Prostate gland (tissue), 2 donors: ENCODE measurements at regions not wholly inside any gene's neighbourhood (a gene's known extent, or its start where the extent isn't known, plus 50 kb on each side); places are given as distances from the start of the nearest gene placed in this dataset.

ENCODE experiments used
- POLR2A ChIP-seq: fragments of 450-650 bp; IDR thresholded peaks from one replicate; pipeline ENCODE4 v1.6.1; 2016; ENCODE audit warnings: antibody characterized with exemption, mild to moderate bottlenecking
- POLR2AphosphoS5 ChIP-seq: sonication (generic); formaldehyde crosslinking; IDR thresholded peaks from one replicate; pipeline ENCODE4 v1.6.1; 2017; ENCODE audit warnings: antibody characterized with exemption
- TF ChIP-seq, protein P1 (sequence below), 4 experiments: fragments of 200-600 bp in 2 of 4; fragments of 450-650 bp in 2 of 4; sonication (generic) in 2 of 4; IDR thresholded peaks; 1 replicate in 3 of 4; 2 replicates in 1 of 4; pipeline ENCODE4 v1.5.1; 2016 to 2019; ENCODE audit warnings: antibody characterized with exemption in 4 of 4, mild to moderate bottlenecking in 2 of 4, moderate library complexity in 2 of 4

GRCh38 chr4:159922119-159922518 is 819.2 kb downstream of the RAPGEF2 start:
- TF ChIP-seq, protein P1, sequence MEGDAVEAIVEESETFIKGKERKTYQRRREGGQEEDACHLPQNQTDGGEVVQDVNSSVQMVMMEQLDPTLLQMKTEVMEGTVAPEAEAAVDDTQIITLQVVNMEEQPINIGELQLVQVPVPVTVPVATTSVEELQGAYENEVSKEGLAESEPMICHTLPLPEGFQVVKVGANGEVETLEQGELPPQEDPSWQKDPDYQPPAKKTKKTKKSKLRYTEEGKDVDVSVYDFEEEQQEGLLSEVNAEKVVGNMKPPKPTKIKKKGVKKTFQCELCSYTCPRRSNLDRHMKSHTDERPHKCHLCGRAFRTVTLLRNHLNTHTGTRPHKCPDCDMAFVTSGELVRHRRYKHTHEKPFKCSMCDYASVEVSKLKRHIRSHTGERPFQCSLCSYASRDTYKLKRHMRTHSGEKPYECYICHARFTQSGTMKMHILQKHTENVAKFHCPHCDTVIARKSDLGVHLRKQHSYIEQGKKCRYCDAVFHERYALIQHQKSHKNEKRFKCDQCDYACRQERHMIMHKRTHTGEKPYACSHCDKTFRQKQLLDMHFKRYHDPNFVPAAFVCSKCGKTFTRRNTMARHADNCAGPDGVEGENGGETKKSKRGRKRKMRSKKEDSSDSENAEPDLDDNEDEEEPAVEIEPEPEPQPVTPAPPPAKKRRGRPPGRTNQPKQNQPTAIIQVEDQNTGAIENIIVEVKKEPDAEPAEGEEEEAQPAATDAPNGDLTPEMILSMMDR (IDR thresholded peaks at IDR 0.05): no peak
- TF ChIP-seq POLR2AphosphoS5 (no peak), POLR2A (no peak)
